ENCODE measurements at regions not wholly inside any gene's neighbourhood (a gene's known extent, or its start where the extent isn't known, plus 50 kb on each side); places are given as distances from the start of the nearest gene placed in this dataset.

GRCh38 chr5:5586721-5587120 lies 164.2 kb downstream of the ICE1 start:
- no peaks in the 10 kb centered on the region for H3K9me3 Mint-ChIP-seq
- WGBS (ENCODE audit: insufficient coverage) = 36% methylated on average over 2 of the region's 2 CpGs

GRCh38 chr5:5585751-5586341 lies 163.4 kb downstream of the ICE1 start:
- no peak overlapping the region for H3K27ac ChIP-seq (ENCODE audit: low read length)
- no peaks in the 10 kb centered on the region for H3K36me3 ChIP-seq (ENCODE audit: control insufficient read depth, insufficient read depth, low read length)
- no peak overlapping the region for H3K4me3 ChIP-seq (ENCODE audit: low read length)
- Mint-ChIP-seq H3K27ac (no peak overlapping the region), H3K4me1 (no peaks in the 10 kb centered on the region), H3K27me3 (ENCODE audit: low read depth in 2 of 2) (peaks cover 6 to 15% of the 10 kb centered on the region in 2 donors), H3K36me3 (no peaks in the 10 kb centered on the region), H3K9me3 (no peaks in the 10 kb centered on the region), H3K4me3 (no peak overlapping the region)
- ATAC-seq = no peak
- WGBS (ENCODE audit: insufficient coverage) = 75% methylated on average over 6 of the region's 6 CpGs
- no peak for TF ChIP-seq CTCF (IDR thresholded peaks at IDR 0.05)
- no peaks in the 10 kb centered on the region for H3K4me1 ChIP-seq (ENCODE audit: control insufficient read depth, insufficient read depth, low read length)
- DNase-seq = no peak
- no peaks in the 10 kb centered on the region for H3K27me3 ChIP-seq (ENCODE audit: control insufficient read depth, insufficient read depth, low read length)
- no peaks in the 10 kb centered on the region for H3K9me3 ChIP-seq (ENCODE audit: control insufficient read depth, insufficient read depth, low read length)
- intact Hi-C loops (cut with micrococcal nuclease) = no loop called here

More at GRCh38 chr5:5586721-5587120, 164.2 kb downstream of the ICE1 start:
- Histone ChIP-seq H3K27me3 (ENCODE audit: control insufficient read depth, insufficient read depth, low read length) (no peaks in the 10 kb centered on the region), H3K36me3 (ENCODE audit: control insufficient read depth, insufficient read depth, low read length) (no peaks in the 10 kb centered on the region), H3K27ac (ENCODE audit: low read length) (no peak overlapping the region), H3K4me3 (ENCODE audit: low read length) (no peak overlapping the region), H3K9me3 (ENCODE audit: control insufficient read depth, insufficient read depth, low read length) (no peaks in the 10 kb centered on the region), H3K4me1 (ENCODE audit: control insufficient read depth, insufficient read depth, low read length) (no peaks in the 10 kb centered on the region)
- H3K27ac Mint-ChIP-seq = no peak overlapping the region
- no peak overlapping the region for H3K4me3 Mint-ChIP-seq
- no peaks in the 10 kb centered on the region for H3K36me3 Mint-ChIP-seq
- intact Hi-C loops (cut with micrococcal nuclease) = no loop called here
- H3K27me3 Mint-ChIP-seq (ENCODE audit: low read depth in 2 of 2) = peaks cover 6 to 15% of the 10 kb centered on the region in 2 donors
- no peak for DNase-seq
- no peak for TF ChIP-seq CTCF (IDR thresholded peaks at IDR 0.05)
- no peak for ATAC-seq
- H3K4me1 Mint-ChIP-seq = no peaks in the 10 kb centered on the region

GRCh38 chr5:5584751-5585150 lies 162.3 kb downstream of the ICE1 start:
- no peaks in the 10 kb centered on the region for H3K4me1 ChIP-seq (ENCODE audit: control insufficient read depth, insufficient read depth, low read length)
- intact Hi-C loops (cut with micrococcal nuclease) = no loop called here
- no peak for TF ChIP-seq CTCF (IDR thresholded peaks at IDR 0.05)
- Mint-ChIP-seq H3K9me3 (no peaks in the 10 kb centered on the region), H3K4me1 (no peaks in the 10 kb centered on the region), H3K36me3 (no peaks in the 10 kb centered on the region), H3K27ac (no peak overlapping the region), H3K4me3 (no peak overlapping the region), H3K27me3 (ENCODE audit: low read depth in 2 of 2) (peaks cover 6 to 15% of the 10 kb centered on the region in 2 donors)
- H3K27me3 ChIP-seq (ENCODE audit: control insufficient read depth, insufficient read depth, low read length) = no peaks in the 10 kb centered on the region
- H3K27ac ChIP-seq (ENCODE audit: low read length) = no peak overlapping the region
- no peaks in the 10 kb centered on the region for H3K9me3 ChIP-seq (ENCODE audit: control insufficient read depth, insufficient read depth, low read length)
- 82% methylated on average over 4 of the region's 4 CpGs for WGBS (ENCODE audit: insufficient coverage)
- no peaks in the 10 kb centered on the region for H3K36me3 ChIP-seq (ENCODE audit: control insufficient read depth, insufficient read depth, low read length)
- no peak overlapping the region for H3K4me3 ChIP-seq (ENCODE audit: low read length)
- ATAC-seq = no peak
- no peak for DNase-seq

- WGBS (ENCODE audit: insufficient coverage) = 60% methylated on average over 3 of the region's 3 CpGs
- Mint-ChIP-seq H3K36me3 (no peaks in the 10 kb centered on the region), H3K4me1 (no peaks in the 10 kb centered on the region), H3K9me3 (no peaks in the 10 kb centered on the region), H3K27ac (no peak overlapping the region), H3K4me3 (no peak overlapping the region), H3K27me3 (ENCODE audit: low read depth in 2 of 2) (peaks cover 6 to 15% of the 10 kb centered on the region in 2 donors)
- no peak for TF ChIP-seq CTCF (IDR thresholded peaks at IDR 0.05)
- Histone ChIP-seq H3K4me3 (ENCODE audit: low read length) (no peak overlapping the region), H3K27me3 (ENCODE audit: control insufficient read depth, insufficient read depth, low read length) (no peaks in the 10 kb centered on the region), H3K27ac (ENCODE audit: low read length) (no peak overlapping the region), H3K4me1 (ENCODE audit: control insufficient read depth, insufficient read depth, low read length) (no peaks in the 10 kb centered on the region), H3K36me3 (ENCODE audit: control insufficient read depth, insufficient read depth, low read length) (no peaks in the 10 kb centered on the region), H3K9me3 (ENCODE audit: control insufficient read depth, insufficient read depth, low read length) (no peaks in the 10 kb centered on the region)
- intact Hi-C loops (cut with micrococcal nuclease) = no loop called here
- ATAC-seq (no peak), DNase-seq (no peak)
Measured at GRCh38 chr5:5584236-5584745, 161.8 kb downstream of the ICE1 start.
